HEK293 (cell line): ENCODE measurements at regions not wholly inside any gene's neighbourhood (a gene's known extent, or its start where the extent isn't known, plus 50 kb on each side); places are given as distances from the start of the nearest gene placed in this dataset.

Experiments
- CTCF ChIA-PET: fragments of 350-600 bp; formaldehyde crosslinking; extraction: SDS; loops from one replicate; lab custom pipeline; 2021; ENCODE audit warnings: antibody characterized with exemption; lab: Yijun Ruan, JAX
- POLR2A ChIA-PET: fragments of 300-600 bp; formaldehyde crosslinking; extraction: SDS; loops from one replicate; lab custom pipeline; 2020; ENCODE audit warnings: antibody characterized with exemption, inconsistent platforms; lab: Yijun Ruan, JAX
- H3K27ac ChIP-seq: fragments of 200-500 bp; sonication (Bioruptor generic); 2 replicates; pipeline ENCODE4 v1.5.1; 2014; ENCODE audit warnings: low read depth, low read length, control low read depth, inconsistent platforms; ENCODE audit errors: extremely low read depth
- H3K36me3 ChIP-seq, 2 experiments: fragments of 200-500 bp in 1 of 2; sonication (Bioruptor generic) in 1 of 2; 1 replicate in 1 of 2; 2 replicates in 1 of 2; pipeline ENCODE4 v1.5.1; 2014 to 2017; ENCODE audit warnings: inconsistent platforms in 2 of 2, low read length in 2 of 2; ENCODE audit not compliant: control insufficient read depth in 2 of 2, insufficient read depth in 1 of 2
- H3K4me1 ChIP-seq: fragments of 200-500 bp; sonication (Bioruptor generic); 2 replicates; pipeline ENCODE4 v1.5.1; 2014; ENCODE audit warnings: mild to moderate bottlenecking, low read length, inconsistent platforms; ENCODE audit not compliant: control insufficient read depth, insufficient read depth
- H3K4me3 ChIP-seq: 2 replicates; pipeline ENCODE4 v1.5.1; 2011; ENCODE audit warnings: low read depth, mild to moderate bottlenecking, control low read depth, low read length, moderate library complexity
- H3K9me3 ChIP-seq: fragments of 200-500 bp; sonication (Bioruptor generic); 2 replicates; pipeline ENCODE4 v1.5.1; 2014; ENCODE audit warnings: low read depth, low read length, inconsistent platforms; ENCODE audit not compliant: control insufficient read depth, insufficient read depth
- GLIS1 ChIP-seq: fragments of 450-650 bp; formaldehyde crosslinking; IDR thresholded peaks from 2 replicates; pipeline ENCODE4 v1.5.1; 2016; ENCODE audit warnings: missing biosample characterization, missing genetic modification characterization
- MEIS1 ChIP-seq: sonication (generic); formaldehyde crosslinking; IDR thresholded peaks from 2 replicates; pipeline ENCODE4 v1.8.1; 2022; ENCODE audit warnings: missing genetic modification reagents, mild to moderate bottlenecking, borderline replicate concordance
- SALL2 ChIP-seq: fragments of 450-650 bp; formaldehyde crosslinking; IDR thresholded peaks from 2 replicates; pipeline ENCODE4 v1.5.0; 2017; ENCODE audit warnings: missing biosample characterization, mild to moderate bottlenecking, missing genetic modification characterization, borderline replicate concordance
- SP7 ChIP-seq: fragments of 450-650 bp; formaldehyde crosslinking; IDR thresholded peaks from 2 replicates; pipeline ENCODE4 v1.5.1; 2016; ENCODE audit warnings: missing biosample characterization, missing genetic modification characterization
- YY2 ChIP-seq: fragments of 450-650 bp; formaldehyde crosslinking; IDR thresholded peaks from 2 replicates; pipeline ENCODE4 v1.5.1; 2016; ENCODE audit warnings: missing biosample characterization, missing genetic modification characterization
- ZIC2 ChIP-seq: fragments of 450-650 bp; formaldehyde crosslinking; IDR thresholded peaks from 2 replicates; pipeline ENCODE4 v1.5.1; 2016; ENCODE audit warnings: missing biosample characterization, missing genetic modification characterization
- ZNF114 ChIP-seq: fragments of 450-650 bp; formaldehyde crosslinking; IDR thresholded peaks from 2 replicates; pipeline ENCODE4 v1.5.0; 2017; ENCODE audit warnings: missing biosample characterization, missing genetic modification characterization
- ZNF157 ChIP-seq: fragments of 450-650 bp; formaldehyde crosslinking; IDR thresholded peaks from 2 replicates; pipeline ENCODE4 v1.5.1; 2016; ENCODE audit warnings: missing biosample characterization, missing genetic modification characterization
- ZNF174 ChIP-seq: fragments of 450-650 bp; formaldehyde crosslinking; IDR thresholded peaks from 2 replicates; pipeline ENCODE4 v1.5.0; 2017; ENCODE audit warnings: missing biosample characterization, mild to moderate bottlenecking, missing genetic modification characterization
- ZNF211 ChIP-seq: fragments of 450-650 bp; formaldehyde crosslinking; IDR thresholded peaks from 2 replicates; pipeline ENCODE4 v1.5.1; 2016; ENCODE audit warnings: low read depth, missing biosample characterization, missing genetic modification characterization
- ZNF274 ChIP-seq, 2 experiments: fragments of 200-500 bp in 1 of 2; fragments of 450-650 bp in 1 of 2; sonication (Bioruptor generic) in 1 of 2; formaldehyde crosslinking in 1 of 2; IDR thresholded peaks; 2 replicates each; pipeline versions ENCODE4 v1.5.1 to v1.6.1; 2014 to 2016; ENCODE audit warnings: borderline replicate concordance in 1 of 2, inconsistent platforms in 1 of 2, low read length in 1 of 2, missing biosample characterization in 1 of 2, missing genetic modification characterization in 1 of 2
- ZNF335 ChIP-seq: fragments of 450-650 bp; formaldehyde crosslinking; conservative IDR thresholded peaks from 2 replicates; pipeline ENCODE4 v1.5.1; 2016; ENCODE audit warnings: missing biosample characterization, missing genetic modification characterization
- ZNF350 ChIP-seq: fragments of 450-650 bp; formaldehyde crosslinking; IDR thresholded peaks from 2 replicates; pipeline ENCODE4 v1.5.0; 2017; ENCODE audit warnings: missing biosample characterization, mild to moderate bottlenecking, missing genetic modification characterization
- ZNF366 ChIP-seq: fragments of 450-650 bp; formaldehyde crosslinking; conservative IDR thresholded peaks from 2 replicates; pipeline ENCODE4 v1.5.1; 2016; ENCODE audit warnings: missing biosample characterization, missing genetic modification characterization
- ZNF433 ChIP-seq: fragments of 450-650 bp; formaldehyde crosslinking; IDR thresholded peaks from 2 replicates; pipeline ENCODE4 v1.5.1; 2016; ENCODE audit warnings: missing biosample characterization, missing genetic modification characterization, low read depth
- ZNF521 ChIP-seq: fragments of 450-650 bp; formaldehyde crosslinking; IDR thresholded peaks from 2 replicates; pipeline ENCODE4 v1.5.1; 2017; ENCODE audit warnings: missing biosample characterization, mild to moderate bottlenecking, missing genetic modification characterization
- ZNF555 ChIP-seq: fragments of 450-650 bp; formaldehyde crosslinking; conservative IDR thresholded peaks from 2 replicates; pipeline ENCODE4 v1.5.1; 2017; ENCODE audit warnings: missing biosample characterization, mild to moderate bottlenecking, missing genetic modification characterization, inconsistent platforms
- ZNF585B ChIP-seq: fragments of 450-650 bp; formaldehyde crosslinking; IDR thresholded peaks from 2 replicates; pipeline ENCODE4 v1.5.1; 2016; ENCODE audit warnings: missing biosample characterization, missing genetic modification characterization
- ZNF621 ChIP-seq: fragments of 450-650 bp; formaldehyde crosslinking; IDR thresholded peaks from 2 replicates; pipeline ENCODE4 v1.5.1; 2017; ENCODE audit warnings: missing biosample characterization, missing genetic modification characterization
- ZNF660 ChIP-seq: fragments of 450-650 bp; IDR thresholded peaks from 2 replicates; pipeline ENCODE4 v1.5.1; 2018; ENCODE audit warnings: missing biosample characterization, mild to moderate bottlenecking, missing genetic modification characterization
- ZNF792 ChIP-seq: fragments of 450-650 bp; formaldehyde crosslinking; IDR thresholded peaks from 2 replicates; pipeline ENCODE4 v1.5.1; 2016; ENCODE audit warnings: missing biosample characterization, missing genetic modification characterization
- TF ChIP-seq, protein P1 (sequence below): fragments of 450-650 bp; formaldehyde crosslinking; IDR thresholded peaks from 2 replicates; pipeline ENCODE4 v1.5.1; 2017; ENCODE audit warnings: missing biosample characterization, missing genetic modification characterization
- TF ChIP-seq, protein P2 (sequence below): IDR thresholded peaks from 2 replicates; pipeline ENCODE4 v1.6.1; 2011; ENCODE audit warnings: mild to moderate bottlenecking, low read depth, low read length, borderline replicate concordance

DNA sequence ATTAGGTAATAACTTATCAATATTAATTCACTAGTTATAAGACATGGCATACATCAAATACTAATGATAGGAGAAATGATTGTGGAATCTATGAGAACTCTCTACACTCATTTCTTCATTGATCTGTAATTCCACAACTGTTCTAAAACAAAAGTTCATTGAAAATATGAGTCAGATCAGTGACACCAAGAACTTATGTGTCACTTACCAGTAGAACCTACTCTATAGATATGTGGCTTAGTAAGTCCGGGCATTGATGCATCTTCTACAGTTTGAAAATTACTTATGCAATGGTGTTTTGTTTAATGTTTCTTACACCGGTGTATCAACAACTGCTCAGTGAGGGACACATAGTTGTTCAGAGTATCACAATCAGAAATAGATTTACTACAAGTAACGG is 520.3 kb downstream of the ARAP2 start:
- POLR2A ChIA-PET = no interaction called here
- H3K9me3 ChIP-seq = no peaks in the 10 kb centered on the region
- no peak overlapping the region for H3K27ac ChIP-seq
- no peak overlapping the region for H3K4me3 ChIP-seq
- H3K36me3 ChIP-seq = no peaks in the 10 kb centered on the region
- CTCF ChIA-PET = no interaction called here
- TF ChIP-seq ZNF555 (tag by site-specific recombination) (no peak), ZNF621 (no peak), ZNF521 (tag by site-specific recombination) (no peak), ZIC2 (tag by site-specific recombination) (no peak), ZNF157 (tag by site-specific recombination) (no peak), SP7 (tag by site-specific recombination) (no peak), ZNF274 (IDR thresholded peaks at IDR 0.05; ENCODE audit: low read length) (no peak), ZNF274 (tag by site-specific recombination; IDR thresholded peaks at IDR 0.05; ENCODE audit: borderline replicate concordance) (no peak), MEIS1 (CRISPR knock-in tag) (no peak), YY2 (tag by site-specific recombination) (no peak), ZNF433 (tag by site-specific recombination) (no peak), ZNF114 (tag by site-specific recombination) (no peak), ZNF174 (tag by site-specific recombination) (no peak)
- TF ChIP-seq, protein P1, sequence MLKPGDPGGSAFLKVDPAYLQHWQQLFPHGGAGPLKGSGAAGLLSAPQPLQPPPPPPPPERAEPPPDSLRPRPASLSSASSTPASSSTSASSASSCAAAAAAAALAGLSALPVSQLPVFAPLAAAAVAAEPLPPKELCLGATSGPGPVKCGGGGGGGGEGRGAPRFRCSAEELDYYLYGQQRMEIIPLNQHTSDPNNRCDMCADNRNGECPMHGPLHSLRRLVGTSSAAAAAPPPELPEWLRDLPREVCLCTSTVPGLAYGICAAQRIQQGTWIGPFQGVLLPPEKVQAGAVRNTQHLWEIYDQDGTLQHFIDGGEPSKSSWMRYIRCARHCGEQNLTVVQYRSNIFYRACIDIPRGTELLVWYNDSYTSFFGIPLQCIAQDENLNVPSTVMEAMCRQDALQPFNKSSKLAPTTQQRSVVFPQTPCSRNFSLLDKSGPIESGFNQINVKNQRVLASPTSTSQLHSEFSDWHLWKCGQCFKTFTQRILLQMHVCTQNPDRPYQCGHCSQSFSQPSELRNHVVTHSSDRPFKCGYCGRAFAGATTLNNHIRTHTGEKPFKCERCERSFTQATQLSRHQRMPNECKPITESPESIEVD = no peak
- H3K4me1 ChIP-seq = no peaks in the 10 kb centered on the region

DNA sequence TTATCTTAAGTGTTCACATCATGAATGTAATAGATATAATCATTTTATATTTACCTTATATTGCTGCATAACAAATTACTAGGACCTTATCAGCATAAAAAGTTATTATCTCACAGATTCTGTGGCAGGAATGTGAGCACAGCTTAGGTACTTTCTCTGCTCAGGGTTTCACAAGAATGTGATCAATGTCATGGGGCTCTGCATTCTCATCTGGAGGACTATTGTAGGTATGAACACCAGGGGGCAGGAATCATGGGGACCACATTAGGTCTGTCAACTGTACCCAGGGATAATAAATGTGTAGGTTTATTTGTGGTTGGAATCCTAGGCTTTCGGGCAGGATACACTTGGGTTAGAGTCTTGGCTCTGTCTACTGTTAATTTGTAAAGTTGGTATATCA is 519.2 kb downstream of the ARAP2 start:
- no peak overlapping the region for H3K4me3 ChIP-seq
- H3K27ac ChIP-seq = no peak overlapping the region
- no peak for TF ChIP-seq ZNF174 (tag by site-specific recombination)
- TF ChIP-seq, protein P2, sequence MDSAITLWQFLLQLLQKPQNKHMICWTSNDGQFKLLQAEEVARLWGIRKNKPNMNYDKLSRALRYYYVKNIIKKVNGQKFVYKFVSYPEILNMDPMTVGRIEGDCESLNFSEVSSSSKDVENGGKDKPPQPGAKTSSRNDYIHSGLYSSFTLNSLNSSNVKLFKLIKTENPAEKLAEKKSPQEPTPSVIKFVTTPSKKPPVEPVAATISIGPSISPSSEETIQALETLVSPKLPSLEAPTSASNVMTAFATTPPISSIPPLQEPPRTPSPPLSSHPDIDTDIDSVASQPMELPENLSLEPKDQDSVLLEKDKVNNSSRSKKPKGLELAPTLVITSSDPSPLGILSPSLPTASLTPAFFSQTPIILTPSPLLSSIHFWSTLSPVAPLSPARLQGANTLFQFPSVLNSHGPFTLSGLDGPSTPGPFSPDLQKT = no peak
- no peak for TF ChIP-seq ZNF211 (tag by site-specific recombination)
- TF ChIP-seq SALL2 (tag by site-specific recombination) = no peak
- TF ChIP-seq ZNF350 (tag by site-specific recombination) = no peak
- TF ChIP-seq ZNF335 (tag by site-specific recombination) = no peak
- TF ChIP-seq ZNF366 (tag by site-specific recombination) = no peak
- no peak for TF ChIP-seq GLIS1 (tag by site-specific recombination)
- no peak for TF ChIP-seq ZNF792 (tag by site-specific recombination)
- no peak for TF ChIP-seq ZNF660 (tag by site-specific recombination)
- no peak for TF ChIP-seq ZNF585B
- no peaks in the 10 kb centered on the region for H3K9me3 ChIP-seq
- no peaks in the 10 kb centered on the region for H3K36me3 ChIP-seq
- CTCF ChIA-PET = interaction anchor here (0.6 to 1.0 kb wide), 3 partner anchors 126 to 208 kb away, joined by 3 to 4 read pairs (median 3); no protein-coding TSS in a partner anchor
- H3K4me1 ChIP-seq = no peaks in the 10 kb centered on the region
- POLR2A ChIA-PET = no interaction called here
